Muscle layer of colon (tissue), 2 donors: ENCODE measurements at regions not wholly inside any gene's neighbourhood (a gene's known extent, or its start where the extent isn't known, plus 50 kb on each side); places are given as distances from the start of the nearest gene placed in this dataset.
"Not testable (repeated sequence)": the region's sequence is repeated elsewhere in the genome, so short reads cannot be mapped to it uniquely, and the experiment has no call there.

Experiments used
- H3K27ac ChIP-seq: one replicate; pipeline ENCODE4 v1.7.0; 2013; ENCODE audit warnings: low read depth, mild to moderate bottlenecking, low read length, moderate library complexity
- H3K27me3 ChIP-seq, 2 donors: one replicate each; pipeline ENCODE4 v1.7.0; 2013; ENCODE audit warnings: low read length in 2 of 2, mild to moderate bottlenecking in 2 of 2; ENCODE audit not compliant: insufficient read depth in 2 of 2, control insufficient read depth in 1 of 2
- H3K36me3 ChIP-seq: one replicate; pipeline ENCODE4 v1.7.0; 2013; ENCODE audit warnings: mild to moderate bottlenecking, low read length; ENCODE audit not compliant: insufficient read depth
- H3K4me1 ChIP-seq: one replicate; pipeline ENCODE4 v1.7.0; 2013; ENCODE audit warnings: mild to moderate bottlenecking, low read length; ENCODE audit not compliant: insufficient read depth
- H3K4me3 ChIP-seq, 2 donors: one replicate each; pipeline ENCODE4 v1.7.0; 2013; ENCODE audit warnings: low read length in 2 of 2, low read depth in 1 of 2, mild to moderate bottlenecking in 1 of 2, moderate library complexity in 1 of 2
- H3K9ac ChIP-seq: one replicate; pipeline ENCODE4 v1.7.0; 2013; ENCODE audit warnings: low read length
- H3K9me3 ChIP-seq: one replicate; pipeline ENCODE4 v1.7.0; 2013; ENCODE audit warnings: mild to moderate bottlenecking, low read length
- donor health status: abdominal sarcoma.
- donor health status: Adenocarcinoma of cecum.

DNA sequence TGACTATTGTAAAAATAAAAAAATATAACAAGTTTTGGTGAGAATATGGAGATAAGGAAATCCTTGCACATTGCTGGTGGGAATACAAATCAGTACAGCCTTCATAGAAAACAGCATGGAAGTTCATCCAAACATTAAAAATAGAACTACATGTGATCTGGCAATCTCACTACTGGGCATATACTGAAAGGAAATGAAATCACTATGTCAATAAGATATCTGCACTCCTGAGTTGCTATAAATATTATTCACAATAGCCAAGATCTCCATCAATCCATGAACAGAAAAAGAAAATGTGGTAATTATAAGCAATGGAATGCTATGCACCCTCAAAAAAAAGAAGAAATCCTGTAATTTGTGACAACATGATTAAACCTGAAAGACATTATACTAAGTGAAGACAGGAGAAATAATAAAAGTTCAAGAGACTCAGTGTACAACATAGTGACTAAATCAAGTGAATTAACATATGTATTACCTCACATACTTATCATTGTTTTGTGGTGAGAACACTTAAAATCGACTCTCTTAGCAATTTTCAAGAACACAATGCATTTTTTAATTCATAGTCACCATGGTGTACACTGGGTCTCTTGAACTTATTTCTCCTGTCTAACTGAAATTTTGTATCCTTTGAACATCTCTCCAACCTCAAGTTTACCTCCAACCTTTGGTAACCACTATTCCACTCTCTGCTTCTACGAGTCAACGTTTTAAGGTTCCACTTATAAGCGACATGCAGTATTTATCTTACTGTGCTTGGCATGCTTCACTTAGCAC, 1703.7 kb upstream of the AGA start:
- Histone ChIP-seq H3K9ac (no peak overlapping the region), H3K4me3 (no peak overlapping the region), H3K4me1 (no peaks in the 10 kb centered on the region), H3K9me3 (no peaks in the 10 kb centered on the region), H3K36me3 (no peaks in the 10 kb centered on the region), H3K27me3 (no peaks in the 10 kb centered on the region), H3K27ac (no peak overlapping the region)

DNA sequence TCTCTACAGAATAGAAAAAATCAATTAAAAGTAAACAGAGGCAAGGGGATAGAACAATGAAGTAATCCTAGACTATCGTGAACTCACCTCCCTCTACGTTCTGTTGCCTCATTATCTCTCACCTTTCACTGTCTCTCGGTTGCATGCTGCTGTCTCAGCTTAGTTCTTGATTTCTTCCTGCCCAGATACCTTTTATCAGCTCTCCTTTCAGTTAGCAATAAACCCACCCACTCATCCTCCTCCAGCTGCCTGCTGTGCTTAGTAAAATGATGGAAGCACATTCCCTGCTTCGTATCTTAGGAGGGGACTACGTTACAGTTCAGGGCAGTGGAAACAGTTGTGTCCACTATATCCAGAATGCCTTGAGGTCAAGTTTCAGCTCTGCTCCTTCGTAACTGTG, 1709.5 kb upstream of the AGA start:
- no peak overlapping the region for H3K27ac ChIP-seq
- no peaks in the 10 kb centered on the region for H3K4me1 ChIP-seq
- no peak overlapping the region for H3K4me3 ChIP-seq
- H3K9me3 ChIP-seq, result no peaks in the 10 kb centered on the region
- H3K36me3 ChIP-seq, result no peaks in the 10 kb centered on the region
- H3K9ac ChIP-seq, result no peak overlapping the region
- no peaks in the 10 kb centered on the region for H3K27me3 ChIP-seq

GRCh38 chr4:179163147-179163546, 1720.9 kb upstream of the AGA start:
- no peaks in the 10 kb centered on the region for H3K36me3 ChIP-seq
- no peak overlapping the region for H3K4me3 ChIP-seq
- no peaks in the 10 kb centered on the region for H3K9me3 ChIP-seq
- no peaks in the 10 kb centered on the region for H3K27me3 ChIP-seq
- H3K27ac ChIP-seq, result no peak overlapping the region
- no peak overlapping the region for H3K9ac ChIP-seq
- no peaks in the 10 kb centered on the region for H3K4me1 ChIP-seq

DNA sequence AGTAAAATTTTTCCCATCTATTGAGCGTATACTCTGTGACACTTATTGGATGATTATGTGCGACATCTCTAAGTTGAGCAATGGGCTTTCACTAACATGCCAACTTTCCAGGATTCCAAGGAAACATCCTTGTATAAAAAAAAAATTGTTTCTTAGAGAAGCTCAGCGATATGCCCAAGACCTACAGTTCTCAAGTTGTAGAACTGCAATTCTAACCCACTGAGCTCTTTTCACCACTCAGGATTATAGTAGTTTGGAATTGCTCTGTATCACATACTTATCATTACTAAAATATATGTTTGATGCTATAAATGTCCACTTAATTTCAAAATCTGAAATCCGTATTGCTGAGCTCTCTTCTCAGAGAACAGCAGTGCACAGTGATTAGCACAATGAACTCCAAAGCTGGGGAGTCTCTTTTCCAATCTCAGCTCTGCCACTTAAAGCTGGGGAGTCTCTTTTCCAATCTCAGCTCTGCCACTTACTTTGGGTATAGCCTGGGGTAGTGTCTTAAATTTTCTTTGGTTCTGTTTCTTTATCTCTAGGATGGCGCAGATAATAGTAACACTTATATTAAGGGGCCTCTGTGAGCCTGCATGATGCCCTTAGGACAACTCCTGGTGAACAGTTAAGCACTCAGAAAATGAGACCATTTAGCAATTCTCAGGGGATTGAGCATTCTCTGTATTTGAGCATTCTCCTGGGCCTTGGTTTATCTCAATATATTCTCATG, 1722.2 kb upstream of the AGA start:
- no peak overlapping the region for H3K27ac ChIP-seq
- no peaks in the 10 kb centered on the region for H3K4me1 ChIP-seq
- no peak overlapping the region for H3K4me3 ChIP-seq
- H3K9ac ChIP-seq, result no peak overlapping the region
- no peaks in the 10 kb centered on the region for H3K9me3 ChIP-seq
- no peaks in the 10 kb centered on the region for H3K27me3 ChIP-seq
- H3K36me3 ChIP-seq, result no peaks in the 10 kb centered on the region

DNA sequence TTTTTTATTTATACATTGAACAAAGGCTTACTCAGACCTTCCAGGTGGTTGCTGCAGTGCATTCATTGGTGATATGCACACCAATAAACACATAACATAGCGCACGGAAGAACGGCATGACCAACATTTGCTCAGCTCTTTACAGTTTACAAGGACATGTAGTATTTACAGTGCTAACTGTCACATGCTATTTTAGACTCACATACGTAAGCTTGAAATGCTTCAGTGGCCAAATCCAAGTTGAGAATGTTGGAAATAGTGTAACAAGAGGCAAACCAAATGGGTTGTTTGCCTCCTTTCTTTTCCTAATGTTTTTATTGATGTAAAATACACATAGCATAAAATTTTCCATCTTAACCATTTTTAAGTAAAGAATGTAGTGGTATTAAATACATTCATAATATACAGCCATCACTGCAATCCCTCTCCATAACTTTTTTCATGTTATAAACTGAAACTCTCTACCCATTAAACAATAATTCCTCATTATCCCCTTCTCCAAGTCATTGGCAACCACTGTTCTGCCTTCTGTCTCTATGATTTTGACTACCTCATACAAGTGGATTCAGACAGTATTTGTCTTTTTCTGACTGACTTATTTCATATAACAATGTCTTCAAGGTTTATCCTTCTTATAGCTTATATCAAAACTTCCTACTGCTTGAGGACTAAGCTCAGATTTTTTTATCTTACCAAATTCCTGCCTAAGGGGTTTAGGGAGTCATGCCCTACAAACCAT, 1722.9 kb upstream of the AGA start:
- Histone ChIP-seq H3K9ac (no peak overlapping the region), H3K27ac (no peak overlapping the region), H3K4me1 (no peaks in the 10 kb centered on the region), H3K9me3 (no peaks in the 10 kb centered on the region), H3K36me3 (no peaks in the 10 kb centered on the region), H3K4me3 (no peak overlapping the region), H3K27me3 (no peaks in the 10 kb centered on the region)

DNA sequence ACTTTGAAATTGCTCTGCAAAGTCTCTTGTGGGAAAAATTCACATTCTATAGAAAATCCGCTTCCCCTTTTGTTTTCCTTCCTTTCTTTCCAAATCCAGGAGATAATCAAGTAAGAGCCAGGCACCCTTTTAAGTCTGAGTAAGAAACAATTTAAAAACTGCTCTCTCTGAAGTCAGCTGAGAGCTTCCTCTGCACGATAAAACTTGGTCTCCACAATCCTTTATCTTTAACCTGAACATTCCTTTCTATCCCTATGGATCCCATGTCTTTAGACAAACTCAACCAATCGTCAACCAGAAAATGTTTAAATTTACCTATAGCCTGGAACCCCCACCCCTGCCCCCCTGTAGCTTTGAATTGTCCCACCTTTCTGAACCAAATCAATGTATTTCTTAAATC, 1723.6 kb upstream of the AGA start:
- Histone ChIP-seq H3K4me3 (no peak overlapping the region), H3K9me3 (no peaks in the 10 kb centered on the region), H3K27me3 (no peaks in the 10 kb centered on the region), H3K9ac (no peak overlapping the region), H3K27ac (no peak overlapping the region), H3K4me1 (no peaks in the 10 kb centered on the region), H3K36me3 (no peaks in the 10 kb centered on the region)

DNA sequence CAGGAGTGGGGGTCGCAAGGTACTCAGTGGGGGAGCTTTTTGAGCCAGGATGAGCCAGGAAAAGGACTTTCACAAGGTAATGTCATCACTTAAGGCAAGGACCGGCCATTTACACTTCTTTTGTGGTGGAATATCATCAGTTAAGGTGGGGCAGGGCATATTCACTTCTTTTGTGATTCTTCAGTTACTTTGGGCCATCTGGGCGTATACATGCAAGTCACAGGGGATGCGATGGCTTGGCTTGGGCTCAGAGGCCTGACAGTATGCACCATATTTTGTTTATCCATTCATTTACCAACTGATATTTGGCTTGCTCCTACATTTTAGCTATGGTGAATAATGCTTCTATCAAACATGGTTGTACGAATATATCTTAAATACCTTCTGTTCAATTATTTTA, 1728.1 kb upstream of the AGA start:
- H3K9me3 ChIP-seq, H3K27ac ChIP-seq, H3K4me1 ChIP-seq, H3K9ac ChIP-seq, H3K27me3 ChIP-seq, H3K36me3 ChIP-seq, H3K4me3 ChIP-seq: not testable (repeated sequence)

DNA sequence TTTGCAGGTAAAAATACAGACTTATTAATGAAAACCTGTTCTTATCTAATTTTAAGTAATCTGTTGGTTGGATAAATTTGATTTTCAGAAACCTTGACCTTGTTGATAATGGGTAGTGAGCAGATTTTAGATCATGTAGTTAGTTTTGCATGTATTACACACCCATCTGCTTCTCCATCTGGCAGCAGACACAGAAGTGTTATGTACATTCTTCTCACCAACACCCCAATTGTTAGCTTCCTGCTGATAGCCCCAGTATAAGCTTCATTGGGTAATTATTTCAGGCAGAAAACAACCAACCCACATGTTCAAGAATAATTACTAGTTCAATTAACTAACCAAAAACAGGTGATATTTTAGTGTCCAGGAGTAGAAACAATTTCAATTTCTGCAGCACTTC, 1740.5 kb upstream of the AGA start:
- Histone ChIP-seq H3K9me3 (no peaks in the 10 kb centered on the region), H3K4me1 (no peaks in the 10 kb centered on the region)

DNA sequence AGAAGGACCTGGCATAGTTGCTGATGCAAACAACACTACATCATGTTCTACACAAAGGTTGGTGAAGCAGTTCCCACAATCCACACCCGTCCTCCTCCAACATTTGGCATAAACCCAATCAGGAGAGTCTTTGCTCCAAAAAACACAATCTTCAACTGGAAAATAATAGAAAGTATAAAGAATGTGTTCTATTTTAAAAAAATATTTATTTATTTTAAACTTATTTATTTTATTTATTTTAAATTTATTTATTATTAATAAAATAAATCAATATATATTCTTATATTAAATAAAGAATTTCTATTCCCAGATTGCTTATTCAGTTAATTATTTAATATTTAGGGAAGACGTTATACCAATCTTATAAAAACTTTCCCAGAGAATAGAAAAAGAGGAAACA, 1753.7 kb upstream of the AGA start:
- Histone ChIP-seq H3K9me3 (no peaks in the 10 kb centered on the region), H3K36me3 (no peaks in the 10 kb centered on the region), H3K4me1 (no peaks in the 10 kb centered on the region), H3K9ac (no peak overlapping the region), H3K27me3 (no peaks in the 10 kb centered on the region), H3K27ac (no peak overlapping the region), H3K4me3 (no peak overlapping the region)

More for the DNA sequence above, 1740.5 kb upstream of the AGA start:
- H3K9ac ChIP-seq, result no peak overlapping the region
- H3K4me3 ChIP-seq, result no peak overlapping the region
- H3K27ac ChIP-seq, result no peak overlapping the region
- no peaks in the 10 kb centered on the region for H3K27me3 ChIP-seq
- no peaks in the 10 kb centered on the region for H3K36me3 ChIP-seq

DNA sequence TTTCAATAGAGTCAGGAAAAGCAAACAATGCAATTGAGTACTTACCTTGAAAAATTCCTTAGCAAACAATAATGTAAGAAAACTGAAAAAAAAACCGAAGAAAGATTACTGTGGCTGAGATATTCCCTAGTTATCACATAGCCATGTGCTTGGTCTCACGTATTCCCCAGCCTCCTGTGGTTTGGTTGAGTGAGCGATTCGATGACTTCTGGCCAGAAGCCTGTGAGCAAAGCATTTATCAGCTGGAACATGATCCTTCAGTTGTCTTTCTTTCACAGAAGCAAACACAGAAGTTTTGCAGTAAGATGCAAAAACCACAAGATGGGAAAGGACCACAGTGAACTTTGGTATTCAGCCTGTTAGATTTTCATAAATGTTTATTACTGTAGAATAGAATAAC, 1754.3 kb upstream of the AGA start:
- Histone ChIP-seq H3K9ac (no peak overlapping the region), H3K27ac (no peak overlapping the region), H3K4me1 (no peaks in the 10 kb centered on the region), H3K4me3 (no peak overlapping the region), H3K27me3 (no peaks in the 10 kb centered on the region), H3K9me3 (no peaks in the 10 kb centered on the region), H3K36me3 (no peaks in the 10 kb centered on the region)

- Histone ChIP-seq H3K9ac (no peak overlapping the region), H3K36me3 (no peaks in the 10 kb centered on the region), H3K27ac (no peak overlapping the region), H3K27me3 (no peaks in the 10 kb centered on the region), H3K9me3 (no peaks in the 10 kb centered on the region), H3K4me3 (no peak overlapping the region), H3K4me1 (no peaks in the 10 kb centered on the region)
Observed at GRCh38 chr4:179200681-179201080, 1758.4 kb upstream of the AGA start.
